Gastrocnemius medialis (tissue), 4 donors: ENCODE measurements at regions not wholly inside any gene's neighbourhood (a gene's known extent, or its start where the extent isn't known, plus 50 kb on each side); places are given as distances from the start of the nearest gene placed in this dataset.

Experiments used
- CTCF ChIP-seq, 5 experiments: fragments of 450-650 bp in 3 of 5; fragments of 200-600 bp in 2 of 5; sonication (generic) in 2 of 5; IDR thresholded peaks in 4 of 5; conservative IDR thresholded peaks in 1 of 5; 1 replicate in 4 of 5; 2 replicates in 1 of 5; pipeline ENCODE4 v1.5.1; 2016 to 2019; ENCODE audit warnings: antibody characterized with exemption in 5 of 5, mild to moderate bottlenecking in 3 of 5, moderate library complexity in 3 of 5
- POLR2A ChIP-seq, 2 donors: fragments of 450-650 bp; IDR thresholded peaks; one replicate each; pipeline ENCODE4 v1.6.1; 2017; ENCODE audit warnings: antibody characterized with exemption in 2 of 2, mild to moderate bottlenecking in 2 of 2, moderate library complexity in 2 of 2

- TF ChIP-seq CTCF (IDR thresholded peaks at IDR 0.05 in 4 of 5, conservative IDR thresholded peaks at IDR 0.05 in 1 of 5) (no peak), POLR2A (IDR thresholded peaks at IDR 0.05) (no peak)
These were observed 81.5 kb upstream of the FN1 start for GRCh38 chr2:215517391-215517790.
